GM23248 (cell line): ENCODE measurements at regions not wholly inside any gene's neighbourhood (a gene's known extent, or its start where the extent isn't known, plus 50 kb on each side); places are given as distances from the start of the nearest gene placed in this dataset.

ENCODE experiments used
- DNase-seq: peaks from one replicate; pipeline ENCODE4 v3.0.0-alpha.2; 2015
- H2AFZ ChIP-seq: fragments of 200-600 bp; sonication (generic); 2 replicates; pipeline ENCODE4 v1.6.1; 2016; ENCODE audit warnings: antibody characterized with exemption
- H3F3A ChIP-seq: fragments of 200-600 bp; sonication (generic); 2 replicates; pipeline ENCODE4 v1.6.1; 2016; ENCODE audit warnings: mild to moderate bottlenecking, antibody characterized with exemption, mixed run types; ENCODE audit not compliant: insufficient read depth
- H3K27ac ChIP-seq: fragments of 200-600 bp; sonication (generic); 2 replicates; pipeline ENCODE4 v1.5.1; 2016; ENCODE audit warnings: mild to moderate bottlenecking
- H3K27me3 ChIP-seq: fragments of 200-600 bp; sonication (generic); replicated peaks from 2 replicates; pipeline ENCODE4 v1.6.1; 2016; ENCODE audit warnings: mild to moderate bottlenecking; ENCODE audit not compliant: insufficient read depth
- H3K36me3 ChIP-seq: fragments of 200-600 bp; sonication (generic); 2 replicates; pipeline ENCODE4 v1.6.1; 2016; ENCODE audit warnings: low read depth, mild to moderate bottlenecking
- H3K4me1 ChIP-seq: fragments of 200-600 bp; sonication (generic); 2 replicates; pipeline ENCODE4 v1.6.1; 2016; ENCODE audit warnings: mild to moderate bottlenecking; ENCODE audit not compliant: insufficient read depth
- H3K4me2 ChIP-seq: fragments of 200-600 bp; sonication (generic); one replicate; pipeline ENCODE4 v1.6.1; 2016; ENCODE audit warnings: mild to moderate bottlenecking; ENCODE audit not compliant: unreplicated experiment
- H3K4me3 ChIP-seq: fragments of 200-600 bp; sonication (generic); 2 replicates; pipeline ENCODE4 v1.5.1; 2016; ENCODE audit warnings: mild to moderate bottlenecking
- H3K79me2 ChIP-seq: fragments of 200-600 bp; sonication (generic); 2 replicates; pipeline ENCODE4 v1.6.1; 2016; ENCODE audit warnings: mild to moderate bottlenecking; ENCODE audit not compliant: insufficient read depth
- H3K9ac ChIP-seq: fragments of 200-600 bp; sonication (generic); 2 replicates; pipeline ENCODE4 v1.6.1; 2016; ENCODE audit warnings: mild to moderate bottlenecking
- H3K9me2 ChIP-seq: fragments of 200-600 bp; sonication (generic); 2 replicates; pipeline ENCODE4 v1.6.1; 2016; ENCODE audit warnings: mixed run types, mild to moderate bottlenecking, moderate library complexity; ENCODE audit not compliant: insufficient read depth
- H3K9me3 ChIP-seq: fragments of 200-600 bp; sonication (generic); one replicate; pipeline ENCODE4 v1.6.1; 2017; ENCODE audit warnings: low read depth
- H4K20me1 ChIP-seq: fragments of 200-600 bp; sonication (generic); 2 replicates; pipeline ENCODE4 v1.6.0; 2016; ENCODE audit not compliant: insufficient read depth
- EZH2 ChIP-seq: fragments of 200-600 bp; sonication (generic); IDR thresholded peaks from 2 replicates; pipeline ENCODE4 v1.6.1; 2018; ENCODE audit warnings: antibody characterized with exemption, mild to moderate bottlenecking; ENCODE audit not compliant: insufficient read depth, poor library complexity, severe bottlenecking
- EZH2phosphoT487 ChIP-seq: fragments of 200-600 bp; sonication (generic); IDR thresholded peaks from 2 replicates; pipeline ENCODE4 v1.6.1; 2018; ENCODE audit warnings: antibody characterized with exemption, moderate library complexity, mild to moderate bottlenecking, low read depth; ENCODE audit not compliant: insufficient read depth
- WGBS, 2 experiments: methylation state at CpG; one replicate each; pipeline ENCODE4 v1.1.6; 2015 to 2017; ENCODE audit warnings: low lambda C conversion rate in 2 of 2, low coverage in 1 of 2; ENCODE audit errors: missing lambda C conversion rate in 2 of 2; 5-methylcytosine and 5-hydroxymethylcytosine counted together
- in situ Hi-C: fragments of 300-500 bp; cut with MboI; formaldehyde crosslinking; loops from 2 replicates; pipeline ENCODE4 v1.15.0; 2020

GRCh38 chr4:26120098-26120825 lies 200.6 kb upstream of the RBPJ start:
- Histone ChIP-seq H3K4me3 (no peak overlapping the region), H2AFZ (no peak overlapping the region), H3K4me2 (no peak overlapping the region), H3K27me3 (peaks cover 34% of the 10 kb centered on the region), H3K4me1 (no peaks in the 10 kb centered on the region), H3K9me2 (no peaks in the 10 kb centered on the region), H4K20me1 (no peaks in the 10 kb centered on the region), H3K36me3 (no peaks in the 10 kb centered on the region), H3K79me2 (no peaks in the 10 kb centered on the region), H3F3A (no peaks in the 10 kb centered on the region), H3K27ac (no peak overlapping the region), H3K9ac (no peak overlapping the region), H3K9me3 (no peaks in the 10 kb centered on the region)
- in situ Hi-C loops = no loop called here
- TF ChIP-seq EZH2 (no peak), EZH2phosphoT487 (no peak)
- DNase-seq = no peak
- WGBS, 2 experiments = 72 to 77% methylated on average over 6 of the region's 6 CpGs

- H3K9me3 ChIP-seq = no peaks in the 10 kb centered on the region
- no peak overlapping the region for H3K27ac ChIP-seq
- no peaks in the 10 kb centered on the region for H3F3A ChIP-seq
- WGBS, 2 experiments = 71 to 82% methylated on average over 3 of the region's 3 CpGs
- H3K4me1 ChIP-seq = no peaks in the 10 kb centered on the region
- no peaks in the 10 kb centered on the region for H4K20me1 ChIP-seq
- no peak for DNase-seq
- H2AFZ ChIP-seq = no peak overlapping the region
- no peaks in the 10 kb centered on the region for H3K36me3 ChIP-seq
- H3K4me2 ChIP-seq = no peak overlapping the region
- H3K9me2 ChIP-seq = no peaks in the 10 kb centered on the region
- no peaks in the 10 kb centered on the region for H3K79me2 ChIP-seq
- H3K9ac ChIP-seq = no peak overlapping the region
- no peak overlapping the region for H3K4me3 ChIP-seq
- in situ Hi-C loops = no loop called here
- peaks cover 21% of the 10 kb centered on the region for H3K27me3 ChIP-seq
- TF ChIP-seq EZH2phosphoT487 (no peak), EZH2 (no peak)
These were observed 198.1 kb upstream of the RBPJ start for GRCh38 chr4:26122690-26123089.

- H3K4me2 ChIP-seq = no peak overlapping the region
- H3K36me3 ChIP-seq = no peaks in the 10 kb centered on the region
- H3K9me2 ChIP-seq = no peaks in the 10 kb centered on the region
- no peaks in the 10 kb centered on the region for H3K9me3 ChIP-seq
- no peaks in the 10 kb centered on the region for H3K79me2 ChIP-seq
- H3K27me3 ChIP-seq = peaks cover 10% of the 10 kb centered on the region
- in situ Hi-C loops = no loop called here
- no peaks in the 10 kb centered on the region for H4K20me1 ChIP-seq
- DNase-seq = peak; percentile 42
- H3K4me1 ChIP-seq = no peaks in the 10 kb centered on the region
- H3K27ac ChIP-seq = no peak overlapping the region
- no peaks in the 10 kb centered on the region for H3F3A ChIP-seq
- H3K9ac ChIP-seq = no peak overlapping the region
- no peak for TF ChIP-seq EZH2phosphoT487
- no peak for TF ChIP-seq EZH2
- H3K4me3 ChIP-seq = no peak overlapping the region
- 47 to 51% methylated on average over 7 of the region's 7 CpGs for WGBS, 2 experiments
- peak overlapping the region; percentile 58; the same call in 1 of the 2 replicates for H2AFZ ChIP-seq
These were observed 196.0 kb upstream of the RBPJ start for GRCh38 chr4:26124753-26125321.

DNA sequence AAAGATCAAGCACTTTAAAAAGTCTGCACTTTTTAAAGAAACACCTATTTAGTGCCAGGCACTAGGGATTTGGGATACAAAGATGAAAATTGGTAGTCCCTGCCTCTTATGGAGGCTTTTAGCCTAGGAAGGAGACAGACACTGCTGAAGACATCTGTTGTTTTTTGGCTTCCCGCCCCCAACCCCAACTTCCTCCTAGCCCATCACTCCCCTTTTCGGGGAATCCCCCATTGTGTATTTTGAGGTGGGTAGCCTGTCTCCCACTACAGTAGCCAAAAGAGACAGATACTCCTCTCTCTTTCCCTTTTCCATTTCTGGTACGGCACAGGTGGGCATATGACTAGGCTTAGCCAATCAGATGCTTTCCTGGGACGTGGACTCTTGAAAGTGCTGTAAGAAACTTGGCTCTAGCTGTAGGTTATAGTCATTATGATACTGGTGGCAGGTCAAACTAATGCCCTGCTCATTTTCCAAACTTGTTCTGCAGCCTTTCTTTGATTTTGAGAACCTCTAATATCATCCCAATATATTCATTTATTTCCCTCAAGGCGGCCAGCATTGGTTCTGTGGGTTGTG lies 194.6 kb upstream of the RBPJ start:
- Histone ChIP-seq H2AFZ (no peak overlapping the region), H4K20me1 (no peaks in the 10 kb centered on the region), H3K4me2 (no peak overlapping the region), H3K27ac (no peak overlapping the region), H3K9me3 (no peaks in the 10 kb centered on the region), H3K9ac (no peak overlapping the region), H3K4me1 (no peaks in the 10 kb centered on the region), H3K27me3 (peaks cover 4% of the 10 kb centered on the region; the same call in 1 of the 2 replicates), H3K4me3 (no peak overlapping the region), H3K9me2 (no peaks in the 10 kb centered on the region), H3K36me3 (no peaks in the 10 kb centered on the region), H3K79me2 (no peaks in the 10 kb centered on the region), H3F3A (no peaks in the 10 kb centered on the region)
- TF ChIP-seq EZH2 = no peak
- TF ChIP-seq EZH2phosphoT487 = no peak
- no peak for DNase-seq
- 54 to 68% methylated on average over 5 of the region's 5 CpGs for WGBS, 2 experiments
- in situ Hi-C loops = no loop called here
